ENCODE measurements at regions not wholly inside any gene's neighbourhood (a gene's known extent, or its start where the extent isn't known, plus 50 kb on each side); places are given as distances from the start of the nearest gene placed in this dataset.

GRCh38 chr12:110971936-110972335, 51.6 kb upstream of the MYL2 start:
- Histone ChIP-seq H4K20me1 (ENCODE audit: insufficient read depth, low read length) (no peaks in the 10 kb centered on the region), H3K4me3 (ENCODE audit: insufficient read depth, low read depth, low read length) (no peak overlapping the region), H2AFZ (ENCODE audit: low read depth, low read length) (no peak overlapping the region), H3K79me2 (ENCODE audit: insufficient read depth, low read length) (no peaks in the 10 kb centered on the region), H3K27me3 (ENCODE audit: insufficient read depth, low read length) (no peaks in the 10 kb centered on the region), H3K4me1 (ENCODE audit: insufficient read depth, low read length) (no peaks in the 10 kb centered on the region), H3K9me3 (ENCODE audit: insufficient read depth, low read depth, low read length) (no peaks in the 10 kb centered on the region), H3K36me3 (ENCODE audit: insufficient read depth, low read length) (no peaks in the 10 kb centered on the region), H3K9ac (ENCODE audit: low read length) (no peak overlapping the region), H3K4me2 (ENCODE audit: low read length) (no peak overlapping the region), H3K27ac (ENCODE audit: low read depth, low read length) (no peak overlapping the region)
- Mint-ChIP-seq H3K27me3 (ENCODE audit: low read depth, unreplicated experiment) (peaks cover 21% of the 10 kb centered on the region), H3K4me1 (ENCODE audit: low read depth, unreplicated experiment) (no peaks in the 10 kb centered on the region), H3K27ac (ENCODE audit: unreplicated experiment) (no peak overlapping the region), H3K9me3 (ENCODE audit: unreplicated experiment) (peaks cover 7% of the 10 kb centered on the region), H3K4me3 (ENCODE audit: unreplicated experiment) (no peak overlapping the region), H3K36me3 (ENCODE audit: low read depth, unreplicated experiment) (no peaks in the 10 kb centered on the region)
- TF ChIP-seq, protein P1, sequence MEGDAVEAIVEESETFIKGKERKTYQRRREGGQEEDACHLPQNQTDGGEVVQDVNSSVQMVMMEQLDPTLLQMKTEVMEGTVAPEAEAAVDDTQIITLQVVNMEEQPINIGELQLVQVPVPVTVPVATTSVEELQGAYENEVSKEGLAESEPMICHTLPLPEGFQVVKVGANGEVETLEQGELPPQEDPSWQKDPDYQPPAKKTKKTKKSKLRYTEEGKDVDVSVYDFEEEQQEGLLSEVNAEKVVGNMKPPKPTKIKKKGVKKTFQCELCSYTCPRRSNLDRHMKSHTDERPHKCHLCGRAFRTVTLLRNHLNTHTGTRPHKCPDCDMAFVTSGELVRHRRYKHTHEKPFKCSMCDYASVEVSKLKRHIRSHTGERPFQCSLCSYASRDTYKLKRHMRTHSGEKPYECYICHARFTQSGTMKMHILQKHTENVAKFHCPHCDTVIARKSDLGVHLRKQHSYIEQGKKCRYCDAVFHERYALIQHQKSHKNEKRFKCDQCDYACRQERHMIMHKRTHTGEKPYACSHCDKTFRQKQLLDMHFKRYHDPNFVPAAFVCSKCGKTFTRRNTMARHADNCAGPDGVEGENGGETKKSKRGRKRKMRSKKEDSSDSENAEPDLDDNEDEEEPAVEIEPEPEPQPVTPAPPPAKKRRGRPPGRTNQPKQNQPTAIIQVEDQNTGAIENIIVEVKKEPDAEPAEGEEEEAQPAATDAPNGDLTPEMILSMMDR (IDR thresholded peaks at IDR 0.05; ENCODE audit: insufficient read depth, low read depth, low read length), result no peak
- DNase-seq (ENCODE audit: low read depth) (no peak), FAIRE-seq (no peak)

DNA sequence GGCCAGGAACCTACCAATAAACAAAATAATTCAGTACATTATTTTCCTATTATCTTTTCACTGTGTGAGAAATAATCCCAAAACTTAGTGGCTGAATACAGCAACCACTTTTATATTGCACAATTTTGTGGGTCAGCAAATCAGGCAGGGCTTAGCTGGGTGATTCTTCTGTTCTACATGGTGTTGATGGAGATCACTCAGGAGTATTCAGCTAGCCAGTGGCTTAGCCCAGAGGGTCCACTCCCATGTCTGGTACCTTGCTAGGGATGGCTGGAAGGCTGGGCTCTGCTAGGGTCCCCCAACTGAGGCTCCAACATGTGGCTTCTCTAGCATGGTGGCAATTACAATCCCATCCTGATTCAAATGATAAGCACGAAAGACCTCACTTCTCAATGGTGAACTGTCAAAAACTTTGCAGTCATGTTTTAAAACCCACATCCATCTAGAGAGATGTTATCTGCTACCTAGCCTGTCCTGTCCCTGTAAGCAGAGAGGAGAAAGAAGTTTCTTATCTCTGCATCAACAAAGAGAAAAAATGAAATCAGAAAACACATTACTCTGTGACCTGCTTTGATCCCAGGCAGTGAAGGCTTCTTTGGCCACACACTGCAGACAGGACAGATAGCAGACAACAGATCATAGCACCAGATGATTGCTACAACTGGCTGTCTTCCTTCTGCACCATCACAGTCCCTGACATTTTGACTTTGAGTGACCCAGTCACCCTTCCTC, 51.0 kb upstream of the MYL2 start:
- FAIRE-seq, result no peak
- H3K27me3 Mint-ChIP-seq (ENCODE audit: low read depth, unreplicated experiment), result peaks cover 25% of the 10 kb centered on the region
- no peaks in the 10 kb centered on the region for H3K4me1 ChIP-seq (ENCODE audit: insufficient read depth, low read length)
- no peak overlapping the region for H3K4me2 ChIP-seq (ENCODE audit: low read length)
- no peaks in the 10 kb centered on the region for H3K36me3 ChIP-seq (ENCODE audit: insufficient read depth, low read length)
- H4K20me1 ChIP-seq (ENCODE audit: insufficient read depth, low read length), result no peaks in the 10 kb centered on the region
- peaks cover 7% of the 10 kb centered on the region for H3K9me3 Mint-ChIP-seq (ENCODE audit: unreplicated experiment)
- no peaks in the 10 kb centered on the region for H3K79me2 ChIP-seq (ENCODE audit: insufficient read depth, low read length)
- TF ChIP-seq, protein P1 (IDR thresholded peaks at IDR 0.05; ENCODE audit: insufficient read depth, low read depth, low read length), result no peak
- TF ChIP-seq EZH2 (IDR thresholded peaks at IDR 0.05; ENCODE audit: insufficient read depth, low read length), result no peak
- no peak overlapping the region for H3K9ac ChIP-seq (ENCODE audit: low read length)
- H3K27ac Mint-ChIP-seq (ENCODE audit: unreplicated experiment), result no peak overlapping the region
- H3K9me3 ChIP-seq (ENCODE audit: insufficient read depth, low read depth, low read length), result no peaks in the 10 kb centered on the region
- no peak overlapping the region for H3K27ac ChIP-seq (ENCODE audit: low read depth, low read length)
- peaks cover 2% of the 10 kb centered on the region for H3K27me3 ChIP-seq (ENCODE audit: insufficient read depth, low read length)
- H2AFZ ChIP-seq (ENCODE audit: low read depth, low read length), result no peak overlapping the region
- no peaks in the 10 kb centered on the region for H3K36me3 Mint-ChIP-seq (ENCODE audit: low read depth, unreplicated experiment)
- no peak for DNase-seq (ENCODE audit: low read depth)
- no peak overlapping the region for H3K4me3 ChIP-seq (ENCODE audit: insufficient read depth, low read depth, low read length)
- no peak overlapping the region for H3K4me3 Mint-ChIP-seq (ENCODE audit: unreplicated experiment)
- H3K4me1 Mint-ChIP-seq (ENCODE audit: low read depth, unreplicated experiment), result no peaks in the 10 kb centered on the region

Small RNA genes lying in the stretch of these regions (microRNA-seq; reads per million reads assigned to microRNA genes)
- 0.82 reads per million for gene MIR6760
